ENCODE measurements at regions not wholly inside any gene's neighbourhood (a gene's known extent, or its start where the extent isn't known, plus 50 kb on each side); places are given as distances from the start of the nearest gene placed in this dataset.
"Not testable (repeated sequence)": the region's sequence is repeated elsewhere in the genome, so short reads cannot be mapped to it uniquely, and the experiment has no call there.

DNA sequence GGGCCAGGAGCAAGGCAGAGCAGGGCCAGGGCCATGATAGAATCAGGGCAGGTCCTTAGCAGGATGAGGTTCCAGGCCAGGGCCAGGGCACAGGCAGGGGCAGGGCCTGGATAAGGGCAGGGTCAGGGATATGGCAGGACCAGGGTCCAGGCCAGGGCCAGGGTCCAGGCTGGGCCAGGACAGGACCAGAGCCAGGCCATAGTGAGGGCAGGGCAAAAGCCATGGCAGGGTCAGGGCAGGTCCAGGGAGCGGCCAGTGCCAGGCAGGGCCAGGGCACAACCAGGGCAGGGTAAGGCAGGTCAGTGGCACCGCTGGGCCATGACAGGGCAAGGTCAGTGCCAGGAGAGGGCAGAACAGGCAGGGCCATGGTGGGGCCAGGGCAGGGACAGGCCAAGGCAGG lies 152.2 kb downstream of the LIPI start:
- H3K36me3 ChIP-seq: no peaks in the 10 kb centered on the region
- H3K27ac ChIP-seq: no peak overlapping the region
- H3K4me3 ChIP-seq: no peak overlapping the region
- H3K9me3 ChIP-seq: no peaks in the 10 kb centered on the region
- TF ChIP-seq, protein P1, sequence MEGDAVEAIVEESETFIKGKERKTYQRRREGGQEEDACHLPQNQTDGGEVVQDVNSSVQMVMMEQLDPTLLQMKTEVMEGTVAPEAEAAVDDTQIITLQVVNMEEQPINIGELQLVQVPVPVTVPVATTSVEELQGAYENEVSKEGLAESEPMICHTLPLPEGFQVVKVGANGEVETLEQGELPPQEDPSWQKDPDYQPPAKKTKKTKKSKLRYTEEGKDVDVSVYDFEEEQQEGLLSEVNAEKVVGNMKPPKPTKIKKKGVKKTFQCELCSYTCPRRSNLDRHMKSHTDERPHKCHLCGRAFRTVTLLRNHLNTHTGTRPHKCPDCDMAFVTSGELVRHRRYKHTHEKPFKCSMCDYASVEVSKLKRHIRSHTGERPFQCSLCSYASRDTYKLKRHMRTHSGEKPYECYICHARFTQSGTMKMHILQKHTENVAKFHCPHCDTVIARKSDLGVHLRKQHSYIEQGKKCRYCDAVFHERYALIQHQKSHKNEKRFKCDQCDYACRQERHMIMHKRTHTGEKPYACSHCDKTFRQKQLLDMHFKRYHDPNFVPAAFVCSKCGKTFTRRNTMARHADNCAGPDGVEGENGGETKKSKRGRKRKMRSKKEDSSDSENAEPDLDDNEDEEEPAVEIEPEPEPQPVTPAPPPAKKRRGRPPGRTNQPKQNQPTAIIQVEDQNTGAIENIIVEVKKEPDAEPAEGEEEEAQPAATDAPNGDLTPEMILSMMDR (IDR thresholded peaks at IDR 0.05): no peak
- DNase-seq (ENCODE audit: low spot score): no peak
- no peaks in the 10 kb centered on the region for H3K4me1 ChIP-seq
- H3K27me3 ChIP-seq: no peaks in the 10 kb centered on the region

DNA sequence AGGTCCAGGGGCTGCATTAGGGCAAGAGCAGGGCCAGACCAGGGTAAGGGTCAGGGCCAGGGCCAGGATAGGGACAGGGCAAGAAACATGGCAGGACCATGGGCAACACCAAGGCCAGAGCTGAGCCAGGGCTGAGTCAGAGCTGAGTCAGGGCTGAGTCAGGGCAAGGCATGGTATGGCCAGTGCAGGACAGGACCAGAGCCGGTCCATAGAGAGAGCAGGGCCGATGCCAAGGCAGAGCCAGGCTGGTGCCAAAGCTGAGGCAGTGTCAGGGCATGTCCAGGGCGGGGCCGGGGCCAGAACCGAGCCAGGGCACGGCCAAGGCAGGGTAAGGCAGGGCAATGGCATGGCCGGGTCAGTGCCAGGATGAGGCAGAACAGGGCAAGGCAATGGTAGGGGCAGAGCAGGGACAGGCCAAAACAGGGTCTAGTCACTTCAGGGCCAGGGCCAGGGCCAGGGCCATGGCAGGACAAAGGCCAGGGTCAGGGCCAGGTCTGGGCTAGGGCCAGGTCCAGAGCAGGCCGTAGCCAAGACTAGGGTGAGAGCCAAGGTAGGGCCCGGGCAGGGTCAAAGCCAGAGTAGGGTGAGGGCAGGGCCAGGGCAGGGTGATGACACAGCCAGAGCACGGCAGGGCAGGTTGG lies 152.8 kb downstream of the LIPI start:
- H3K4me3 ChIP-seq; DNase-seq (ENCODE audit: low spot score); H3K27ac ChIP-seq; H3K27me3 ChIP-seq; H3K36me3 ChIP-seq; H3K4me1 ChIP-seq; H3K9me3 ChIP-seq: not testable (repeated sequence)

DNA sequence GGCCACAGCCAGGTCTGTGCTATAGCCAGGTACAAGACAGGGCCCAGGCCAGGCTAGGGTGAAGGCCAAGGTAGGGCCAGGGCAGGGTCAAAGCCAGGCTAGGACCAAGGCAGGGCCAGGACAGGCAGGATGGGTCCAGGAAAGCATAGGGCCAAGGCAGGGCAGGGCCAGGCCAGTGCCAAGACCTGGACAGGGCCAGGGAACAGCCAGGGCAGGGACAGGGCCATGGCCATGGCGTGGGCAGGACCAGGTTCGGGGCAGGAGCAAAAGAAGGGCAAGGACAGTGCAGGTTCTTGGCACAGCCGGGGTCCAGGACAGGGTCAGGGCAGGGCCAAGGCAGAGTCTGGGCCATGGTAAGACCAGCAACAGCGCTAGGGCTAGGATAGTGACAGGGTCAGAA lies 153.4 kb downstream of the LIPI start:
- Histone ChIP-seq H3K9me3 (no peaks in the 10 kb centered on the region), H3K4me1 (no peaks in the 10 kb centered on the region), H3K36me3 (no peaks in the 10 kb centered on the region), H3K27me3 (no peaks in the 10 kb centered on the region), H3K27ac (no peak overlapping the region), H3K4me3 (no peak overlapping the region)
- TF ChIP-seq, protein P1 (IDR thresholded peaks at IDR 0.05): no peak
- no peak for DNase-seq (ENCODE audit: low spot score)

DNA sequence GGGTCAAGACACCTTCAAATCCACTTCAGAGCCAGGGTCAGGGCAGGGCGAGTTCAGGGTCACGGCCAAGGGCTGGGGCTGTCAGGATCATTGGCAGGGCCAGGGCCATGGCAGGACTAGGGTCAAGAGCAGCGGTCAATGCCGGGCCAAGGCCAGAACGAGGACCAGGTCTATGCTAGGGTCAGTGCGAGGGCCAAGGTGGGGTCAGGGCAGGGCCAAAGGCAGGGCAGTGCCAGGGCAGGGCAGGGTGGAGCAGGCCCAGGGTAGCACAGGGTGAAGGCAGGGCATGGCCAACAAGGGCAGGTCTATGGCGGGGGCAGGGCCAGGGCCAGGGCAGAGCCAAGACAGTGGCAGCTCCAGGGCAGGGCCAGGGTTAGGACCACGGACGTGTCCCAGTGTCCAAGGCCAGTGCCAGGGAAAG lies 154.0 kb downstream of the LIPI start:
- no peak for DNase-seq (ENCODE audit: low spot score)

DNA sequence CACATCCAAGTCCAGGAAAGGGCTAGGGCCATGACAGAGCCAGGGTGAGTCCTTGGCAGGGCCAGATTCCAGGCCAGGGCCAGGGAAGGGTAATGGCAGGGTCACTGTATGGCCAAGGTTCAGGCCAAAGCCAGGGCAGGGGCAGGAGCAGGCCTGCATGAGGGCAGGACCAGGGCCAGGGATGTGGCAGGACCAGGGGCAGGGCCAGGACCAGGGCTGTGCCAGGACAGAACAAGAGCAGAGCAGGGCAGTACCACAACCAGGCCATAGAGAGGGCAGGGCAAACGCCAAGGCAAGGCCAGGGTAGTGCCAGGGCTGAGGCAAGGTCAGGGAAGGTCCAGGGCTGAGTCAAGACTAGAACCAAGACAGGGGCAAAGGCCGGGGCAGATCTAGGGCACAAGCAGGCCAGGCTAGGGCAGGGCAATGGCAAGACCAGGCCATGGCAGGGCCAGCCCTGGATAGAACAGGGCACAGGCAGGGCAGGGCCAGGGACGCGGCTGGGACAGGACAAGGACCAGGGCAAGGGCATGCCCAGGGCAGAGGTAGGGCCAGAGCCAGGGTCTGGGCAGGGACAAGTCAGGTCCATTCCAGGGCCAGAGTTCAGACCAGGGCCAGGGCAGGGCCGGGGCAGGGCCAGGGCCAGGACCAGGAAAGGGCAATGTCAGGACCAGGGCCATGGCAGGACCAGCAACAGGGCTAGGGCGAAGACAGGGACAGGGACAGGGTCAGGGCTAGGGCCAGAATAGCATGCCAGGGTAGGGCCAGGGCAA lies 154.8 kb downstream of the LIPI start:
- not testable (repeated sequence) for H3K9me3 ChIP-seq; H3K27ac ChIP-seq; H3K4me1 ChIP-seq; H3K27me3 ChIP-seq; DNase-seq (ENCODE audit: low spot score); H3K36me3 ChIP-seq; H3K4me3 ChIP-seq

More for the DNA sequence above, 154.0 kb downstream of the LIPI start:
- no peaks in the 10 kb centered on the region for H3K9me3 ChIP-seq
- H3K4me1 ChIP-seq: no peaks in the 10 kb centered on the region
- no peaks in the 10 kb centered on the region for H3K27me3 ChIP-seq
- no peak overlapping the region for H3K4me3 ChIP-seq
- TF ChIP-seq, protein P1 (IDR thresholded peaks at IDR 0.05): no peak
- H3K27ac ChIP-seq: no peak overlapping the region
- H3K36me3 ChIP-seq: no peaks in the 10 kb centered on the region

DNA sequence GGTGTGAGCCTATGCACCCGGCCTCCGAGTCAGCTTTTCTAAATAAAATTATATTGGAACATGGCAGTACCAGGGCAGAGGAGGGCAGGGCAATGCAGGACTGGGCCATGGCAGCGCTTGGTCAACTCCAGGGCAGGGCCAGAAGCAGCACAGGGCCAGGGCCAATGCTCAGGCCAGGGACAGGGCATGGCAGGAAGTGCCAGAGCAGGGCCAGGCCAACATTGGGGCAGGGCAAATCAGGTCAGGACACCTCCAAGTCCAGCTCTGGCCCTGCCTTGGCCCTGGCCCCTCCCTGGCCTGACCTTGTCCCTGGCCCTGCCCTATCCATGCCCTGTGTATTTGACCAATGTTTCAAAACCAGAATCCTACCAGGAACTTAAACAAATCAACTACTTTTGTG lies 156.1 kb downstream of the LIPI start:
- no peak for DNase-seq (ENCODE audit: low spot score)
- TF ChIP-seq, protein P1 (IDR thresholded peaks at IDR 0.05): no peak

More for the DNA sequence above, 156.1 kb downstream of the LIPI start:
- no peaks in the 10 kb centered on the region for H3K27me3 ChIP-seq
- H3K27ac ChIP-seq: no peak overlapping the region
- H3K36me3 ChIP-seq: no peaks in the 10 kb centered on the region
- no peak overlapping the region for H3K4me3 ChIP-seq
- H3K4me1 ChIP-seq: no peaks in the 10 kb centered on the region
- H3K9me3 ChIP-seq: no peaks in the 10 kb centered on the region

Measured in right atrium auricular region (tissue), 2 donors.